ENCODE measurements at regions not wholly inside any gene's neighbourhood (a gene's known extent, or its start where the extent isn't known, plus 50 kb on each side); places are given as distances from the start of the nearest gene placed in this dataset.

GRCh38 chr4:164413743-164414142 lies 340.2 kb upstream of the SMIM31 start:
- Histone ChIP-seq H3K4me1 (no peaks in the 10 kb centered on the region), H3K27me3 (no peaks in the 10 kb centered on the region), H3K4me3 (no peak overlapping the region), H3K27ac (no peak overlapping the region), H3K36me3 (no peaks in the 10 kb centered on the region), H3K9me3 (no peaks in the 10 kb centered on the region)
- ATAC-seq (no peak), DNase-seq (no peak)
- TF ChIP-seq CTCF (IDR thresholded peaks at IDR 0.05) = no peak
- intact Hi-C loops (cut with DNase I) = no loop called here

GRCh38 chr4:164423819-164424218 lies 330.1 kb upstream of the SMIM31 start:
- intact Hi-C loops (cut with DNase I) = no loop called here
- Histone ChIP-seq H3K27me3 (no peaks in the 10 kb centered on the region), H3K27ac (no peak overlapping the region), H3K4me3 (no peak overlapping the region), H3K4me1 (no peaks in the 10 kb centered on the region), H3K36me3 (no peaks in the 10 kb centered on the region), H3K9me3 (no peaks in the 10 kb centered on the region)
- no peak for TF ChIP-seq CTCF (IDR thresholded peaks at IDR 0.05)
- DNase-seq (no peak), ATAC-seq (no peak)

- no peak for TF ChIP-seq CTCF (IDR thresholded peaks at IDR 0.05)
- no peaks in the 10 kb centered on the region for H3K27me3 ChIP-seq
- H3K36me3 ChIP-seq = no peaks in the 10 kb centered on the region
- H3K27ac ChIP-seq = no peak overlapping the region
- no peaks in the 10 kb centered on the region for H3K9me3 ChIP-seq
- DNase-seq = no peak
- intact Hi-C loops (cut with DNase I) = no loop called here
- ATAC-seq = no peak
- H3K4me1 ChIP-seq = no peaks in the 10 kb centered on the region
- H3K4me3 ChIP-seq = no peak overlapping the region
Observed at GRCh38 chr4:164424846-164425245, 329.1 kb upstream of the SMIM31 start.

- H3K4me1 ChIP-seq = no peaks in the 10 kb centered on the region
- DNase-seq (no peak), ATAC-seq (no peak)
- H3K9me3 ChIP-seq = no peaks in the 10 kb centered on the region
- no peak for TF ChIP-seq CTCF (IDR thresholded peaks at IDR 0.05)
- no peaks in the 10 kb centered on the region for H3K27me3 ChIP-seq
- no peaks in the 10 kb centered on the region for H3K36me3 ChIP-seq
- no peak overlapping the region for H3K4me3 ChIP-seq
- H3K27ac ChIP-seq = no peak overlapping the region
- intact Hi-C loops (cut with DNase I) = no loop called here
Observed at GRCh38 chr4:164428561-164428960, 325.4 kb upstream of the SMIM31 start.

- no peak overlapping the region for H3K4me3 ChIP-seq
- H3K4me1 ChIP-seq = no peaks in the 10 kb centered on the region
- no peaks in the 10 kb centered on the region for H3K36me3 ChIP-seq
- ATAC-seq (no peak), DNase-seq (no peak)
- H3K27ac ChIP-seq = no peak overlapping the region
- no peaks in the 10 kb centered on the region for H3K27me3 ChIP-seq
- H3K9me3 ChIP-seq = no peaks in the 10 kb centered on the region
- intact Hi-C loops (cut with DNase I) = no loop called here
- TF ChIP-seq CTCF (IDR thresholded peaks at IDR 0.05) = no peak
Observed at GRCh38 chr4:164438321-164438720, 315.6 kb upstream of the SMIM31 start.

GRCh38 chr4:164439037-164439436 lies 314.9 kb upstream of the SMIM31 start:
- H3K36me3 ChIP-seq = no peaks in the 10 kb centered on the region
- intact Hi-C loops (cut with DNase I) = no loop called here
- TF ChIP-seq CTCF (IDR thresholded peaks at IDR 0.05) = no peak
- ATAC-seq = no peak
- no peaks in the 10 kb centered on the region for H3K27me3 ChIP-seq
- no peaks in the 10 kb centered on the region for H3K4me1 ChIP-seq
- no peak overlapping the region for H3K4me3 ChIP-seq
- H3K9me3 ChIP-seq = no peaks in the 10 kb centered on the region
- DNase-seq = no peak
- no peak overlapping the region for H3K27ac ChIP-seq

Data from upper lobe of right lung (tissue), 1 donor.